ENCODE measurements at regions not wholly inside any gene's neighbourhood (a gene's known extent, or its start where the extent isn't known, plus 50 kb on each side); places are given as distances from the start of the nearest gene placed in this dataset.

- TF ChIP-seq POLR2A (IDR thresholded peaks at IDR 0.05) (no peak), CTCF (IDR thresholded peaks at IDR 0.05) (no peak)
These were observed 96.3 kb downstream of the APIP start for GRCh38 chr11:34819740-34820482.

All from prostate gland (tissue), 2 donors.